Thoracic aorta (tissue), 2 donors: ENCODE measurements at regions not wholly inside any gene's neighbourhood (a gene's known extent, or its start where the extent isn't known, plus 50 kb on each side); places are given as distances from the start of the nearest gene placed in this dataset.

Experiments
- ATAC-seq: fragments of 150-250 bp; one replicate; pipeline ENCODE4 v1.8.0; 2017; ENCODE audit warnings: low read depth; ENCODE audit not compliant: insufficient number of reproducible peaks, low FRiP score
- DNase-seq: peaks from one replicate; pipeline ENCODE4 v3.0.0-alpha.2; 2020; ENCODE audit warnings: low spot score
- H3K27ac ChIP-seq, 2 donors: fragments of 200-600 bp; sonication (generic); 1 replicate in 1 of 2; 2 replicates in 1 of 2; pipeline ENCODE4 v1.5.1; 2016; ENCODE audit warnings: mild to moderate bottlenecking in 2 of 2, moderate library complexity in 2 of 2
- H3K27me3 ChIP-seq: fragments of 200-600 bp; sonication (generic); replicated peaks from 2 replicates; pipeline ENCODE4 v1.6.0; 2016; ENCODE audit warnings: mild to moderate bottlenecking; ENCODE audit not compliant: insufficient read depth
- H3K36me3 ChIP-seq: fragments of 200-600 bp; sonication (generic); one replicate; pipeline ENCODE4 v1.5.1; 2016
- H3K4me1 ChIP-seq, 2 donors: fragments of 200-600 bp; sonication (generic); 1 replicate in 1 of 2; 2 replicates in 1 of 2; pipeline versions ENCODE4 v1.5.1 to v1.6.0; 2016; ENCODE audit warnings: low read depth in 2 of 2, mild to moderate bottlenecking in 1 of 2; ENCODE audit not compliant: control insufficient read depth in 1 of 2
- H3K4me3 ChIP-seq: fragments of 200-600 bp; sonication (generic); 2 replicates; pipeline ENCODE4 v1.5.1; 2016; ENCODE audit warnings: mild to moderate bottlenecking
- H3K9me3 ChIP-seq: fragments of 200-600 bp; sonication (generic); 2 replicates; pipeline ENCODE4 v1.5.1; 2016
- TF ChIP-seq, protein P1 (sequence below): fragments of 200-600 bp; sonication (generic); IDR thresholded peaks from one replicate; pipeline ENCODE4 v1.5.1; 2019; ENCODE audit warnings: antibody characterized with exemption

DNA sequence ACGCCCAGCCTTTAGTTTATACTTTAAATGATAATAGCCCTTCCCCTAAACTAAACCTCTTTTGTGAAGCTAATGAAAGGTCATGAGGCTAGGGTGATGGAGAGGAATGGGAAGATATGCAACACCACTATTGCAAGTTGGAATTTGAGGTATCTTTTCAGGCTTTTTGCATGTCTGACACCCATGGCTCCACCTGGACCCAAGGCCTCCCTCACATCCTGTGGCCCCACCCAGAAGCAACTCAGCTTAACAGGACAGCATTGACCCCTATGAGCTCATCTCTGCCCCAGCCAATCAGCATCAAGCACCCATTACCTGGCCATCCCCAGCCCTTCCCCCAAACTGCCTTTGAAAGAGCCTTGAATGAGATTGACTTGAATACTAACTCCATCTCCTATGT is 674.2 kb upstream of the NRP1 start:
- ATAC-seq (no peak), DNase-seq (no peak)
- Histone ChIP-seq H3K36me3 (no peaks in the 10 kb centered on the region), H3K9me3 (no peaks in the 10 kb centered on the region), H3K27ac (no peak overlapping the region), H3K4me1 (no peaks in the 10 kb centered on the region), H3K4me3 (no peak overlapping the region), H3K27me3 (no peaks in the 10 kb centered on the region)
- TF ChIP-seq, protein P1, sequence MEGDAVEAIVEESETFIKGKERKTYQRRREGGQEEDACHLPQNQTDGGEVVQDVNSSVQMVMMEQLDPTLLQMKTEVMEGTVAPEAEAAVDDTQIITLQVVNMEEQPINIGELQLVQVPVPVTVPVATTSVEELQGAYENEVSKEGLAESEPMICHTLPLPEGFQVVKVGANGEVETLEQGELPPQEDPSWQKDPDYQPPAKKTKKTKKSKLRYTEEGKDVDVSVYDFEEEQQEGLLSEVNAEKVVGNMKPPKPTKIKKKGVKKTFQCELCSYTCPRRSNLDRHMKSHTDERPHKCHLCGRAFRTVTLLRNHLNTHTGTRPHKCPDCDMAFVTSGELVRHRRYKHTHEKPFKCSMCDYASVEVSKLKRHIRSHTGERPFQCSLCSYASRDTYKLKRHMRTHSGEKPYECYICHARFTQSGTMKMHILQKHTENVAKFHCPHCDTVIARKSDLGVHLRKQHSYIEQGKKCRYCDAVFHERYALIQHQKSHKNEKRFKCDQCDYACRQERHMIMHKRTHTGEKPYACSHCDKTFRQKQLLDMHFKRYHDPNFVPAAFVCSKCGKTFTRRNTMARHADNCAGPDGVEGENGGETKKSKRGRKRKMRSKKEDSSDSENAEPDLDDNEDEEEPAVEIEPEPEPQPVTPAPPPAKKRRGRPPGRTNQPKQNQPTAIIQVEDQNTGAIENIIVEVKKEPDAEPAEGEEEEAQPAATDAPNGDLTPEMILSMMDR, result no peak

DNA sequence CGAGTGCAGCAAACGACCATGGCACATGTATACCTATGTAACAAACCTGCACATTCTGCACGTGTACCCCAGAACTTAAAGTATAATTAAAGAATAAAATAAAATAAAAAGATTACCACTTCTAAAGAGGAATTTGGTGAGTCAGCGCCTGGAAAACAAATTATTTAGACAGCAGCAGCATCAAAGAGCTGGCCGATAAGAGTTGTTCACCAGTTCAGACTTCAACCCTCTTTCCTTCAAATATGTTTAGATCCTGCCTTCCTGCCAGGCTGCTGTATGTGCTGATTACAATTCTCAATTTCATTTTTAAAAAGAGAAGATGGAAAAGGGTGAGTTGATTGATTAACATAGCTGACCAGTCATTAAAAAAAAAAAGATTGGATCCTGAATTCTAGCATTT is 672.0 kb upstream of the NRP1 start:
- no peak overlapping the region for H3K4me3 ChIP-seq
- TF ChIP-seq, protein P1, result no peak
- ATAC-seq, result no peak
- no peaks in the 10 kb centered on the region for H3K27me3 ChIP-seq
- H3K4me1 ChIP-seq, result no peaks in the 10 kb centered on the region
- no peaks in the 10 kb centered on the region for H3K36me3 ChIP-seq
- H3K9me3 ChIP-seq, result no peaks in the 10 kb centered on the region
- no peak for DNase-seq
- no peak overlapping the region for H3K27ac ChIP-seq

DNA sequence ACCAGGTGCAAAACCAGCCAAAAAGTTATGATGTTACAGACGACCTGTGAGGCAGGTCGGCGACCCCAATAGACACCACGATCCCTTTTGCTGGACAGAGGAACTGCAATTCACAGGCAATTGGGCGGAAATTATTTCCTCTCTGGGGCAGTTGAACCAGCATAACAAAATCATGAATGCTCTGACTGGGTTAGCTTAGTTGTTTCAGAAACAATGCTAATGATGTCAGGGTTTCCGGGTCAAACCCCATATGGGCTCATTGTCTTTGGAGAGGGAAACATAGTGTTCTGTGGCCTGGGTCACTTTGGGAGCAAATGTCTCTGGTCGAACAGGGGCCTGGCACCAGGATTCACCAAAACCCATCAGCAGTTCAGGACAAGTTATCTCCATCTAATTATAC is 669.1 kb upstream of the NRP1 start:
- Histone ChIP-seq H3K4me1 (no peaks in the 10 kb centered on the region), H3K4me3 (no peak overlapping the region), H3K27me3 (no peaks in the 10 kb centered on the region), H3K27ac (no peak overlapping the region), H3K9me3 (no peaks in the 10 kb centered on the region), H3K36me3 (no peaks in the 10 kb centered on the region)
- TF ChIP-seq, protein P1, result no peak
- DNase-seq, result no peak
- no peak for ATAC-seq

DNA sequence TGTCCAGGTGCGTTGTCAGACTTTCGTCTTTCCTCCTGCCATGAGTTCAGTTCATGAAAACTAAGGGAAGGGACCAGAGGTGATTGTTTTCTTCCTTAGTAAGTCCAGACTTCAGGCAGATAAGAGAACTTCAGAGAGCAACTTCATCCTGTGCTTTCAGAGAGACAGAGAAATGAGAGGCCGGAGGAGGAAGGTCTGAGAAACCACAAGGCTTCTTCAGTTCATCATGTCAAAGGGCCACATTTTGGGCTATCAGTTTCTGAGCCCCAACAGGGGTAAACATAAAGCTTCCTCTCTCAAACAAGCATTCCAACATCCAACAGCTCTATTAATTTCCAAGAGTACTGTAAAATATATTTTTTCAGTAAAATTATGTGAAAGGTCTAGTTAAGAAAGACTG is 668.4 kb upstream of the NRP1 start:
- DNase-seq (no peak), ATAC-seq (no peak)
- TF ChIP-seq, protein P1, result no peak
- Histone ChIP-seq H3K36me3 (no peaks in the 10 kb centered on the region), H3K9me3 (no peaks in the 10 kb centered on the region), H3K4me1 (no peaks in the 10 kb centered on the region), H3K27me3 (no peaks in the 10 kb centered on the region), H3K4me3 (no peak overlapping the region), H3K27ac (no peak overlapping the region)

DNA sequence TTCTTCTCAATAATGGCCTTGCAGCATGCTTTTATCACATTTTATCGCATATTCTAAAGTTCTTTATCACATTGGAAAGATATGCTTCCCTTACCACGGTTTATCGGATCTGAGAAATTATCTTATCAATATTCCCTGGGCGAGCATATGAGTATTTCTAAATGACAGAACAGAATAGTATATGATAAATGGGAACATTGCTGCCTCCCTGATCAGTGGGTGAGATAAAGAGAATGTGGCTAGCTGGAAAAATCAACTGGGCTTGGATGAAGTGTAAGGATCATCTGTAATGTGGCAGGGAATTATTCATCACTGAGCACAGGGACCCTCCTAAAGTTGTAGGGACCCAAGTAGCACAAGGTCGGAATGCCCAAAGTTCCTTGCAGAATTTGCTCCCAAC is 667.4 kb upstream of the NRP1 start:
- no peaks in the 10 kb centered on the region for H3K9me3 ChIP-seq
- ATAC-seq (no peak), DNase-seq (no peak)
- H3K27ac ChIP-seq, result no peak overlapping the region
- H3K27me3 ChIP-seq, result no peaks in the 10 kb centered on the region
- H3K4me3 ChIP-seq, result no peak overlapping the region
- H3K36me3 ChIP-seq, result no peaks in the 10 kb centered on the region
- TF ChIP-seq, protein P1, result no peak
- H3K4me1 ChIP-seq, result no peaks in the 10 kb centered on the region
